ENCODE measurements at regions not wholly inside any gene's neighbourhood (a gene's known extent, or its start where the extent isn't known, plus 50 kb on each side); places are given as distances from the start of the nearest gene placed in this dataset.
A peak's percentile ranks its signal among the peaks of the same experiment; 100 is the strongest.

GRCh38 chr3:65173841-65174240 lies 486.0 kb upstream of the ADAMTS9 start:
- peaks cover 20% of the 10 kb centered on the region for H3K4me1 ChIP-seq (ENCODE audit: insufficient read depth, low read length)
- H3K9me3 ChIP-seq (ENCODE audit: control insufficient read depth, insufficient read depth, low read length) = no peaks in the 10 kb centered on the region
- H3K9ac ChIP-seq (ENCODE audit: low read depth, low read length) = no peak overlapping the region
- no peaks in the 10 kb centered on the region for H3K36me3 ChIP-seq (ENCODE audit: insufficient read depth, low read length)

- no peaks in the 10 kb centered on the region for H3K9me3 ChIP-seq (ENCODE audit: control insufficient read depth, insufficient read depth, low read length)
- no peaks in the 10 kb centered on the region for H3K36me3 ChIP-seq (ENCODE audit: insufficient read depth, low read length)
- no peak overlapping the region for H3K9ac ChIP-seq (ENCODE audit: low read depth, low read length)
- H3K4me1 ChIP-seq (ENCODE audit: insufficient read depth, low read length) = peaks cover 14% of the 10 kb centered on the region; the same call in 1 of the 2 replicates
Measured at GRCh38 chr3:65172209-65172608, 484.4 kb upstream of the ADAMTS9 start.

GRCh38 chr3:65170390-65171042 lies 482.7 kb upstream of the ADAMTS9 start:
- Histone ChIP-seq H3K36me3 (ENCODE audit: insufficient read depth, low read length) (no peaks in the 10 kb centered on the region), H3K9me3 (ENCODE audit: control insufficient read depth, insufficient read depth, low read length) (no peaks in the 10 kb centered on the region), H3K9ac (ENCODE audit: low read depth, low read length) (no peak overlapping the region), H3K4me1 (ENCODE audit: insufficient read depth, low read length) (peaks cover 14% of the 10 kb centered on the region; the same call in 1 of the 2 replicates)

GRCh38 chr3:65169961-65170360 lies 482.2 kb upstream of the ADAMTS9 start:
- H3K9me3 ChIP-seq (ENCODE audit: control insufficient read depth, insufficient read depth, low read length) = no peaks in the 10 kb centered on the region
- no peak overlapping the region for H3K9ac ChIP-seq (ENCODE audit: low read depth, low read length)
- peaks cover 14% of the 10 kb centered on the region; the same call in 1 of the 2 replicates for H3K4me1 ChIP-seq (ENCODE audit: insufficient read depth, low read length)
- H3K36me3 ChIP-seq (ENCODE audit: insufficient read depth, low read length) = no peaks in the 10 kb centered on the region

GRCh38 chr3:65168547-65168946 lies 480.7 kb upstream of the ADAMTS9 start:
- H3K9me3 ChIP-seq (ENCODE audit: control insufficient read depth, insufficient read depth, low read length) = no peaks in the 10 kb centered on the region
- H3K4me1 ChIP-seq (ENCODE audit: insufficient read depth, low read length) = peaks cover 14% of the 10 kb centered on the region; the same call in 1 of the 2 replicates
- H3K9ac ChIP-seq (ENCODE audit: low read depth, low read length) = no peak overlapping the region
- H3K36me3 ChIP-seq (ENCODE audit: insufficient read depth, low read length) = no peaks in the 10 kb centered on the region

- Histone ChIP-seq H3K9me3 (ENCODE audit: control insufficient read depth, insufficient read depth, low read length) (no peaks in the 10 kb centered on the region), H3K36me3 (ENCODE audit: insufficient read depth, low read length) (no peaks in the 10 kb centered on the region), H3K9ac (ENCODE audit: low read depth, low read length) (no peak overlapping the region), H3K4me1 (ENCODE audit: insufficient read depth, low read length) (peaks cover 14% of the 10 kb centered on the region; the same call in 1 of the 2 replicates)
Measured at GRCh38 chr3:65166531-65166930, 478.7 kb upstream of the ADAMTS9 start.

- peaks cover 20% of the 10 kb centered on the region for H3K4me1 ChIP-seq (ENCODE audit: insufficient read depth, low read length)
- no peak overlapping the region for H3K9ac ChIP-seq (ENCODE audit: low read depth, low read length)
- H3K9me3 ChIP-seq (ENCODE audit: control insufficient read depth, insufficient read depth, low read length) = peaks cover 5% of the 10 kb centered on the region; the same call in 1 of the 2 replicates
- H3K36me3 ChIP-seq (ENCODE audit: insufficient read depth, low read length) = no peaks in the 10 kb centered on the region
Measured at GRCh38 chr3:65158023-65158422, 470.2 kb upstream of the ADAMTS9 start.

- Histone ChIP-seq H3K9me3 (ENCODE audit: control insufficient read depth, insufficient read depth, low read length) (no peaks in the 10 kb centered on the region), H3K36me3 (ENCODE audit: insufficient read depth, low read length) (no peaks in the 10 kb centered on the region), H3K4me1 (ENCODE audit: insufficient read depth, low read length) (peaks cover 31% of the 10 kb centered on the region), H3K9ac (ENCODE audit: low read depth, low read length) (no peak overlapping the region)
Measured at GRCh38 chr3:65153850-65154512, 466.2 kb upstream of the ADAMTS9 start.

- Histone ChIP-seq H3K9me3 (ENCODE audit: control insufficient read depth, insufficient read depth, low read length) (no peaks in the 10 kb centered on the region), H3K4me1 (ENCODE audit: insufficient read depth, low read length) (peaks cover 39% of the 10 kb centered on the region), H3K9ac (ENCODE audit: low read depth, low read length) (no peak overlapping the region), H3K36me3 (ENCODE audit: insufficient read depth, low read length) (no peaks in the 10 kb centered on the region)
Measured at GRCh38 chr3:65151666-65152065, 463.9 kb upstream of the ADAMTS9 start.

- Histone ChIP-seq H3K4me1 (ENCODE audit: insufficient read depth, low read length) (peaks cover 50% of the 10 kb centered on the region), H3K36me3 (ENCODE audit: insufficient read depth, low read length) (no peaks in the 10 kb centered on the region), H3K9me3 (ENCODE audit: control insufficient read depth, insufficient read depth, low read length) (no peaks in the 10 kb centered on the region), H3K9ac (ENCODE audit: low read depth, low read length) (no peak overlapping the region)
Measured at GRCh38 chr3:65149877-65150276, 462.1 kb upstream of the ADAMTS9 start.

GRCh38 chr3:65148687-65149086 lies 460.9 kb upstream of the ADAMTS9 start:
- no peak overlapping the region for H3K9ac ChIP-seq (ENCODE audit: low read depth, low read length)
- H3K36me3 ChIP-seq (ENCODE audit: insufficient read depth, low read length) = no peaks in the 10 kb centered on the region
- no peaks in the 10 kb centered on the region for H3K9me3 ChIP-seq (ENCODE audit: control insufficient read depth, insufficient read depth, low read length)
- H3K4me1 ChIP-seq (ENCODE audit: insufficient read depth, low read length) = peaks cover 44% of the 10 kb centered on the region

- Histone ChIP-seq H3K9ac (ENCODE audit: low read depth, low read length) (no peak overlapping the region), H3K4me1 (ENCODE audit: insufficient read depth, low read length) (peaks cover 48% of the 10 kb centered on the region), H3K9me3 (ENCODE audit: control insufficient read depth, insufficient read depth, low read length) (no peaks in the 10 kb centered on the region), H3K36me3 (ENCODE audit: insufficient read depth, low read length) (no peaks in the 10 kb centered on the region)
Measured at GRCh38 chr3:65146179-65146578, 458.4 kb upstream of the ADAMTS9 start.

GRCh38 chr3:65145680-65146079 lies 457.9 kb upstream of the ADAMTS9 start:
- Histone ChIP-seq H3K4me1 (ENCODE audit: insufficient read depth, low read length) (peaks cover 48% of the 10 kb centered on the region), H3K9ac (ENCODE audit: low read depth, low read length) (peak overlapping the region; percentile 14; the same call in 1 of the 2 replicates), H3K36me3 (ENCODE audit: insufficient read depth, low read length) (no peaks in the 10 kb centered on the region), H3K9me3 (ENCODE audit: control insufficient read depth, insufficient read depth, low read length) (no peaks in the 10 kb centered on the region)

GRCh38 chr3:65144791-65145351 lies 457.1 kb upstream of the ADAMTS9 start:
- H3K36me3 ChIP-seq (ENCODE audit: insufficient read depth, low read length) = no peaks in the 10 kb centered on the region
- H3K4me1 ChIP-seq (ENCODE audit: insufficient read depth, low read length) = peaks cover 48% of the 10 kb centered on the region
- no peak overlapping the region for H3K9ac ChIP-seq (ENCODE audit: low read depth, low read length)
- H3K9me3 ChIP-seq (ENCODE audit: control insufficient read depth, insufficient read depth, low read length) = no peaks in the 10 kb centered on the region

- Histone ChIP-seq H3K9ac (ENCODE audit: low read depth, low read length) (no peak overlapping the region), H3K4me1 (ENCODE audit: insufficient read depth, low read length) (peaks cover 48% of the 10 kb centered on the region), H3K9me3 (ENCODE audit: control insufficient read depth, insufficient read depth, low read length) (no peaks in the 10 kb centered on the region), H3K36me3 (ENCODE audit: insufficient read depth, low read length) (no peaks in the 10 kb centered on the region)
Measured at GRCh38 chr3:65142456-65142855, 454.7 kb upstream of the ADAMTS9 start.
